Posterior cingulate gyrus (tissue), 11 donors: ENCODE measurements at regions not wholly inside any gene's neighbourhood (a gene's known extent, or its start where the extent isn't known, plus 50 kb on each side); places are given as distances from the start of the nearest gene placed in this dataset.
"Not testable (repeated sequence)": the region's sequence is repeated elsewhere in the genome, so short reads cannot be mapped to it uniquely, and the experiment has no call there.

Experiments used
- DNase-seq, 10 donors: peaks; one replicate each; pipeline versions ENCODE4 v3.0.0 to v3.0.0-alpha.2; 2020 to 2021; ENCODE audit warnings: mixed read lengths in 3 of 10
- intact Hi-C: fragments of 100-400 bp; cut with DNase I; formaldehyde crosslinking; loops from one replicate; pipeline ENCODE4 v1.15.1; 2023

DNA sequence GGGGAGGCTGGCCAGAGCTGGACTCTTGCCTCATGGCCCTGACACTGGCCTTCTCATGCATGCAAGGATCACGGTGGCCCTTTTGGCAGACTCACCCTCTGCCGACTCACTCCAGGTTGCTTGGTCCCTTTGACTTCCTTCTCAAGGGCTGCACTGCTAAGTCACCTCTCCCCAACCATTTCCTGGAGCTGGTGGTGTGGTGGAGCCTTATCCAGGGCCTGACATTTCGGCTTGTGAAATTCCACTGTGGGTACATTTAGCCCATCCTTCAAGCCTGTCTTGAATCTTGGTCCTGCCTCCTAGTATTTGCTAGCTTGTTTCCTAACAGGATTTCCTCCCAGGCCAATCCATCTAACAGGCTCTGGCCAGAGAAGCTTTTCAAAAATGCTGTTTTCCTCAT lies 52.6 kb upstream of the JUN start:
- intact Hi-C loops, result no loop called here
- no peak for DNase-seq

DNA sequence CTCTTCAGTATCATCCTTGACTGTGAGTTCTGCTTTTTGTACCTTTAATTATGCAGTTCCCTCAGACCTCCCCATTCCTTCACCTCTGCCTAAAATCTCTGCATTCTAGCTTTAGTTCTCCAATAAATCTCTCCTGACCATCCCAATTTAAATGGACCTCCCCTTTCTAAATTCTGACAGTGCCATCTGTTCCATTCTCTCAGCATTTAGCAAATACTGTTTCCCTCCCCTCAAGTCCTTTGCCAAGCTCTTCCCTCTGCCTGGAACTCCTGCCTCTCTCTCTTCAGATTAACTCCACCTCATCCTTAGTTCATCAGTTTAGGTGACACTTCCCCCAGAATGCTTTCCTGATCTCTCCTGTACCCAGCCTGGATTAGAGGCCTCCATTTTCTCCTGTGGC lies 54.0 kb upstream of the JUN start:
- DNase-seq, result no peak
- intact Hi-C loops, result no loop called here

- intact Hi-C loops, result no loop called here
- no peak for DNase-seq
Measured at GRCh38 chr1:58839147-58839795, 55.4 kb upstream of the JUN start.

- intact Hi-C loops, result no loop called here
- no peak for DNase-seq
Measured at GRCh38 chr1:58839846-58840835, 56.3 kb upstream of the JUN start.

- no peak for DNase-seq
- intact Hi-C loops, result no loop called here
Measured at GRCh38 chr1:58841455-58841854, 57.6 kb upstream of the JUN start.

- no peak for DNase-seq
- intact Hi-C loops, result no loop called here
Measured at GRCh38 chr1:58842941-58843340, 59.1 kb upstream of the JUN start.

DNA sequence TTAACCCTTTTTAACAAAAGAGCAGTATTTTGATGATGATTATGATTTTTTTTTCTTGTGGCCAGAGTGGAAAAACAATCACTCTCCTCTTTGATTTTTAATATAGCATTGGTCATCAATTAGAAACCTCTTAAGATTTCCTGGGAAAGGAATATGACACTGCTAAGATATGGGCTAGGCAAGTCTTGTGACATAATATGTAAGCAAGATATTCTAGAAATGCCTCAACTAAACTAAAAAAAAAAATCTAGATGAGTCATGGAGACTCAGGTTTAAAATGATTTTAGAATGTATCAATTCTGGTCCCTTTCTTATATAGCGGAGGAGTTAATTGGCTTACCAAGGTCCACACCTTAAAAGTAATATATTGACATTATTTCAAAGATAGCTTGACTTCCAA lies 60.3 kb upstream of the JUN start:
- intact Hi-C loops, result no loop called here
- DNase-seq, result no peak

DNA sequence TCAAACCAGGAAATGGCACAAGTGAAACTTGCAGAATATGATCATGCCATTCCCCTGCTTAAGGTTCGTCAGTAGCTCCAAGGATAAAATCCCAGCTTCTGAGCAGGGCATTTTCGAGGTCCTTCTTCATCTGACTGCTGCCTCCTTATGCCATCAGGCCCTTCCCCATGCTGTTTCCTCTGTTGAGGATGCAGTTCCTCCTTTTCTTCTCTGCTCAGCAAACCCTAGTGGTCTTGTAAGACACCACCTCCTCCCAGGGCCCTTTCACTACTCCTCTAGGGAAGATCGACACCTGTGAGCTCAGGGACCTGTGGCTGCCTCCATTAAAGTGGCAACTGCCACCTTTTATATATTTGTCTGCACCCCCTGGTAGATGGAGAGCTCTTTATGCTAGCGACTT lies 62.1 kb upstream of the JUN start:
- no peak for DNase-seq
- intact Hi-C loops, result no loop called here

DNA sequence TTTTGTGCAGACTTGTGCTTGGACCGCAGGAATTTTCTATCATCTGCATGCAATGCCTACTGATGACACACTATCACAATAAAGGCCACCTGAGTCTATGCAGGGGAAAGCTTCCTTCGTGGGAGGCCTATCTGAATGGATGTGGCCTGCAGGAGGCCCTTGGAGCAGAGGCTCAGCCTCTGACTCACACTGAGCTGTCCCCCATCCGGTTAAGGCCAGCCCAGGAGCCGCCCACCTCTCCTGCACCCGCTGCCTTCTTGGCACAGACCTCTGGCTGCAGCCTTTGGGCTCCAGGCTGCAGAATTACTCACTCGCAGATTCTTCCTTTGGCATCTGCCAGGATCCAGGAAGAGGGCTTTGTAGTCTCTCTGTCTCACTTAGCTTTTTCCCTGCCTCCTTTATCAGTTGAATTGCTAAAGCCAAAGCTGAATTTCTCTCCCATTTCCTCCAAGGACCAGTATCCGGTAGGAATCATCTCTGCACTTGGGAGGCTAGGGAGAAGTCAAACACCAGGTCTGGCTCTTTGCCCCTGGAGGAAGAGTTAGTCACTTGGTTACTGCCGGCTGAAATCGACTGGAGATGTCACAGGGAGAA lies 65.1 kb upstream of the JUN start:
- intact Hi-C loops, result no loop called here
- peak in 9 of 10 donors; percentile 12 to 94 (median 53) for DNase-seq

DNA sequence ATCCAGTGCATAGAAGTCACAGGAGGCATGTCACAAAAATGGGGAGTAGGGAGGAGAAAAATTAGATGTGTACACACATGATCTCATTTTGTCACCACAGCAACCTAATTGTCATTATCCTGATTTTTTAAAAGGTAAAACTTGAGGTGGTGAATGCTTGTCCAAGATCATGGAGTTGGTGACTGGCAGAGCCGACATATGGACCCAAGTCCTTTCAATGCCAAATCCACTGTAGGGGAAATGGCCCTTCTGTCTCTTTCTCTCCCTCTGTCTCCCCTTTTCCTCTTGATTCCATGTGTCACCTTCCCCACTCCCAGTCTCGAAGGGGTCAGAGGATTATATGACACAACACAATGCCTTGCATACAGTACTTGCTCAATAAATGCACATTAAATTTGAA lies 65.7 kb upstream of the JUN start:
- no peak for DNase-seq
- intact Hi-C loops, result no loop called here

DNA sequence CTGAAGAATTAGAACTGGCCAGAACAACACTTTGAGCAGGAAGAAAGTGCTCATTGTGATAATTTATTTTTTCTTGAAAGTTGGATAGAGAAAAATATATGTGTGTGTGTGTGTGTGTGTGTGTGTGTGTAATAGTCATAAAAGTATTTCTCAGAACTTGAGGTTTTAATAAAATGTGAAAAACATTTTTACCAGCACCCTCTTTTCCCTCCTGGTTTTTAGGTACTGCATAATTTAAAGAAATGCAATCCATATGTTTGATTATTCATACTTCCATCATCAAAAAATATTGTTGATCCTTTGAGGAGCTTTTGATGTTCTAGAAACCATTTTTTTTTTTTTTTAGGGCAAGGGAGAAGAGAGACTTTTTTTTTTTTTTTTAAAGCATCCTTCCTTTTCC lies 66.8 kb upstream of the JUN start:
- no peak for DNase-seq
- intact Hi-C loops, result no loop called here

DNA sequence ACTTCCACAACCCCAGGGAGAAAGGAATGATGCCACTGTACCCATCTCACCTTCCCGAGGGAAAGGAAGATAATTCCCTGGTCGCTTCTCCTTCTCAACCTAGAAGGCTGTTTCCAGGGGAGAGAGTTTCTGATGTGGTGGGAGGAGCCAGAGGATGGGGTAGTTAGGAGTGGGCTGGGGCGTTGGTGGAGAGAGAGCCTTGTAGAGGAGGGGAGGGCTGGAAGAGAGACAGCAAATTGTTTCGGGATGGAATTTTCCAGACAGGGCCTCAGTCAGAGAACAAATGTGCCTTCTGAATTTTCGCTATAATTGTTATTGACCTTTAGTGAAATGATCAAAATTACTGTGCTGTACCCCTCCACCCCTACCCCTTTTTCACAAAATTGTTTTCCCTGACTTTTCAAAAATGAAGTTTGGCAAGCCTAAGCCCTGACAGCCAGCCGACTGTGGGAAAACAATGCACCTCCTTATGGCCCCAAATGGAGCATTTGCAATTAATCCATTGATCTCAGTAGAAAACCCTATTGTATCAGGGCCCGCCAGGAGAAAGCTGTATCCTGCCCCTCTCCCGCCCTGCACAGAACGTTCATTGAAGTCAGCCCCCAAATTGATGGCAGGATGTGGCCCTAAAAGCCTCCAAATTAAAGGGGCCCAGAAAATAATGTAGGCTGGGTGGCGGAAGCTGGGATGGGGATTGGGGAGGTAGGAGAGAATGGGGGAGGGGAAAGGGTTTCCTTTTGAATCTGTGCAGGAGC lies 69.1 kb upstream of the JUN start:
- DNase-seq, result peak in 1 of 10 donors; percentile 18
- intact Hi-C loops, result no loop called here

DNA sequence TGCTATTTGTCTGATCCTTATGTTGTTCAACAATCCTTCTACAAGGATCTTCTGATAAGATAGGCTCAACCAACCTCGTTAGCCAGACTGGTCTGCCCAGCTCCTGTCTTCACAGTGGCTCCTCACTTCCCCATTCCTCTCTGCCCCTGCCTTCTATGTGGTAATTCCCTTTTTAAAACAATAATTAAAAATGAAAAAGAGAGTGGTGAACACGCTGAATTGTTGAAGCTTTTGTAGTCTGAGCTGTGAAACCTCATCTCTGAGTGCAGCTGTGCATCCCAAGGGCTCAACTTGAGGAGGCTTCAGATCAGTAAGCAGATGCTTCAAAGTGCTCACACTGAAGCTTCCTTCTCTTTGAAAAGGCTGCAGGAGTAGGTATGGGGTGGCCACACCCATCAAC lies 70.7 kb upstream of the JUN start:
- intact Hi-C loops, result no loop called here
- no peak for DNase-seq

- intact Hi-C loops, result no loop called here
- no peak for DNase-seq
Measured at GRCh38 chr1:58855274-58856165, 71.7 kb upstream of the JUN start.

DNA sequence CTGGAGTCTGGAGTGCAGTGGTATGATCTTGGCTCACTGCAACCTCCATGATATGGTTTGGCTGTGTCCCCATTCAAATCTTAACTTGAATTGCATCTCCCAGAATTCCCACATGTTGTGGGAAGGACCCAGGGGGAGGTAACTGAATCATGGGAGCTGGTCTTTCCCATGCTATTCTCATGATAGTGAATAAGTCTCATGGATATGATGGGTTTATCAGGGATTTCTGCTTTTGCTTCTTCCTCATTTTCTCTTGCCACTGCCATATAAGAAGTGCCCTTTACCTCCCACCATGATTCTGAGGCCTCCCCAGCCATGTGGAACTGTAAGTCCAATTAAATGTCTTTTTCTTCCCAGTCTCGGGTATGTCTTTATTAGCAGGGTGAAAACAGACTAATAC lies 72.4 kb upstream of the JUN start:
- DNase-seq, intact Hi-C loops: not testable (repeated sequence)

- intact Hi-C loops, result no loop called here
- DNase-seq, result no peak
Measured at GRCh38 chr1:58857680-58858673, 74.1 kb upstream of the JUN start.

DNA sequence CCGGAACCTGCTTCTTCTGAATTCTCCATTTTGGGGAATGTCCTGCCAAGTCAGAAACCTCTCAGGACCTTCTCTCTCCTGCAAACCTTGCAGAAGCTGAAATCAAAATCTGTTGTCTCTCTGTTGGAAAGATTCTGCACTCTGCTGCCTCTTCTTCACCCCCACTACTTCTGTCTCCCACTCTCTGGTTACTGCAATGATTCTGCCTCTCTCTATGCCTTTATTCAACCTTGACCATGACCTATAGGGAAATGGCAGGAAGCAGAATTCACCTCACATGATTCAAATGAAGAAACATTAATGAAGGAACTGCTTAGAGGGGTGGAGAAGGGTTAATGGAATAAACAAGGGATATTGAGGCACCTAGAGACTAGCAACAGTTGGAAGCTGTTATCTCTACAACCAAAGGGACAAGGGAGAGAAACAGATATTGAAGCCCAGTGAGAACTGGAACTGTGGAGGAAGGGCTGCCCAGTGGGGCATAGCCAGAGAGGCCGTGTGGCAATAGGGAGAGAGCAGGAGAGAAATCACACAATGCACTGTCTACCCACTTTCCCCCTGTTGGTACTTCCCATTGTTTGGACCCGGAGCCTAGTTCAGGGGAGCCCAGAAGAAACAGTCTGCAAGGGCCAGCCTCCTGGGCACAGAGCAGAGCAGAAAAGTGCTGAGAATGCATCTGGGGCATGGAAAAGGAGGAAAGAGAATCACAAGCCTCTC lies 76.1 kb upstream of the JUN start:
- intact Hi-C loops, result no loop called here
- no peak for DNase-seq

GRCh38 chr1:58861076-58861475 lies 77.2 kb upstream of the JUN start:
- DNase-seq, result no peak
- intact Hi-C loops, result no loop called here
